ENCODE measurements at regions not wholly inside any gene's neighbourhood (a gene's known extent, or its start where the extent isn't known, plus 50 kb on each side); places are given as distances from the start of the nearest gene placed in this dataset.
"Not testable (repeated sequence)": the region's sequence is repeated elsewhere in the genome, so short reads cannot be mapped to it uniquely, and the experiment has no call there.

DNA sequence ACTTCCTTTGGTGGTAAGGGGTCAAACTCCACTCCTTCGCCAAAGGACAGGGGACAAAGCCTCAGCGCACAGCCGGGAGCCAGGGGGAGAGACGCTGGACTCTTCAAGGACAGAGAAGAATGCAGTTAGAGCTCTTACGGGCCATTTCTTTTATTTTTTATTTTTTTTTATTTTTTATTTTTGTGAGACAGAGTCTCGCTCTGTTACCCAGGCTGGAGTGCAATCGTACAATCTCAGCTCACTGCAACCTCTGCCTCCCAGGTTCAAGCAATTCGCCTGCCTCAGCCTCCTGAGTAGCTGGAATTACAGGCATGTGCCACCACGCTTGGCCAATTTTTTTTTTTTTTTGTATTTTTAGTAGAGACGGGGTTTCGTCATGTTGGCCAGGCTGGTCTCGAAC, 93.2 kb upstream of the RPH3AL start, which contains the start of gene RFLNB:
Gene RFLNB, minus strand, starts transcription at position 101 of the 400 bp plus-strand sequence.
- DNase-seq (ENCODE audit: low read depth in 1 of 2, low spot score in 1 of 2), result not testable (repeated sequence)

DNA sequence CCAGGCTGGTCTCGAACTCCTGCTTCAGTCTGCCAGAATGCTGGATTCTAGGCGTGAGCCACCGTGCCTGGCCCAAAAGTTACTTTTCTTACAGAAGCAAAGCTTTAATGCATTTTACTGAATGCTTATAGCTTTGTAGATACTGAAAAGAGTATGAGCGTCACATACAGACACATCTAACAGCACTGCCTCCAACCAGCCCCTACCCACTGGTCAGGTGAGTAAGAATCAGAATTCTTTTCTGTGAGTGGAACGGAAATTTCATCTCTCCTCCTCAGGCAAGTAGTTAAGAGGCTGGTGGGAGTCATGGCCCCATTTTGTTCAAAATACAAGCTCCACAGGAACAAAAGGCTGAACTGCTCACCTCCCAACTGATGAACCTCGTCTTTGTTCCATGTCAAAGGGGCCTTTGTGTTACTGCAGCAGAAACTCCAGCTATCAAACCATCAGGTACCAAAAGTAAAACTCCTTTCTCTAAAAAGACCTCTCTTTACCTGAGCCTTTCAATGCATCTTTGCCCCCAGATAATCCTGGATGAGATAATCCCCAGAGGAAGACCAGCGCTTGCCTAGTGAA, 92.4 kb upstream of the RPH3AL start:
- DNase-seq (ENCODE audit: low read depth in 1 of 2, low spot score in 1 of 2), result no peak

DNA sequence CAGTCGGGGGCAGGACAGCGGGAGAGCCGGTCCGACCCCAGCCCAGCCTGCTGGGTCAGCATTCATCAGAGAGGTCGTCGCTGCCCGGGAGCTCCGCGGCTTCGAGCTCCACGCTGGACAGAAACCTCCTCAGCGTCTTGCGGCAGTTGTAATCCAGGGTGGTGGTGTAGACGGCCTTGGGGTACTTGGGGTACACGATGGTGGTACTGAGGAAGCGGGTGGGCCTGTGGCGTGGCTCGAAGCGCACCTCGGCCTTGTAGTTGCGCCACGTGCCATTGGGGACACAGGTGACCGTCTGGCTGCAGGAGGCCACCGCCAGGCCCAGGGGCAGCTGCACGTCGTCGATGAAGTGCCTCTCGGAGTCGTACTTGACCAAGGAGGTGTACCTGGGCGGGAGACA, 90.5 kb upstream of the RPH3AL start:
- no peak for DNase-seq (ENCODE audit: low read depth in 1 of 2, low spot score in 1 of 2)

DNA sequence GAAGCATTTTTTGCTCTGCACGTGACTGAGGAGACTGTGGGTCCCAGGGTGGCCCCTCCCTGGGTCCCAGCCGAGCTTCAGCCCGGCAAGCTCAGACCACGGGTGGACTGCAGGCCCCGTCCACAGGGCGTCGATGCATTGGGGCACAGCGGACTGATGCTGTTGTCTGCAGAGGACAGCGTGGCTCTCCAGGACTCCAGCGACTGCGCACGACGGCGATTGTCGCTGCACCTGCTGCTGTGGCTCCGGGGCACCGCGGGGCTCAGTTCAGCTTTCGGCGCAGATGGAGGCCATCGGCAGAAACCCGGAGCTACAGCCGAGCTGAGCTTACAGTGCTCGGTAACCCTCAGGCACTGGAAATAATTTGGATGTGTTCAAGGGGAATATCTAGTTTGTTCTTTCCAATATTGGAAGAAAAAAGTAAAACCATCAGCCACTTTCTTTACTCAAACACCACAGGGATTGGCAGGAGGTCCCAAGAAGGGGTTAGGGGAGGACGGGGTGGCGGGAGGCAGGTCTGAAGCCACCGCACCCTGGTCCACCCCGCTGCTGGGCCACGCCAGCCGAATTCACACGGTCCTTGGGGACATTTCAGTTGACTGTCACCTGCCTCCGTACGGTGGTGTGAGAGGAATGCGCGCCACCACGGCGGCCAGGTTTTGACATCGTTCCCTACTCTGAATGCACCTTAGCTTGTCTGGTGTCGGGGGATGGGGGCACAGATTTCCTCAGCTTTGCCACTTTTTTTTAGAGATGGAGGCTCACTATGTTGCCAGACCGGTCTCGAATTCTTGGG, 88.7 kb upstream of the RPH3AL start:
- DNase-seq (ENCODE audit: low read depth in 1 of 2, low spot score in 1 of 2), result no peak

DNA sequence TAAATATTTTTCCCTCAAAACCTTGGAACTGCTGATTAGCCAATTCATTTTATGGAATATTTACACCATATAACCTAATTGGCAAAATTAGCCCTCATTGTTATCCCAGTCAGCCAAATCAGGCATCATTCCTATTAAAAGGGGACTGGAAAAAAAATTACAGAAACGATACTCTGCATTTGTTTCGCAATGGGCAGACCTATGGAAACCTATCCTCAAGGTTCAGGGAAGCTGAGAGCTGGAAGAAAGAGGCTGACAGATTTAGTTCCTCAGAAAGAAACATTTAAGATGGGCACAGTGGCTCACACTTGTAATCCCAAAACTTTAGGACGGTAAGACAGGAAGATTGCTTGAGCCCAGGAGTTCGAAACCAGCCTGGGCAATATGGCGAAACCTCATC, 85.6 kb upstream of the RPH3AL start:
- DNase-seq (ENCODE audit: low read depth in 1 of 2, low spot score in 1 of 2), result no peak

DNA sequence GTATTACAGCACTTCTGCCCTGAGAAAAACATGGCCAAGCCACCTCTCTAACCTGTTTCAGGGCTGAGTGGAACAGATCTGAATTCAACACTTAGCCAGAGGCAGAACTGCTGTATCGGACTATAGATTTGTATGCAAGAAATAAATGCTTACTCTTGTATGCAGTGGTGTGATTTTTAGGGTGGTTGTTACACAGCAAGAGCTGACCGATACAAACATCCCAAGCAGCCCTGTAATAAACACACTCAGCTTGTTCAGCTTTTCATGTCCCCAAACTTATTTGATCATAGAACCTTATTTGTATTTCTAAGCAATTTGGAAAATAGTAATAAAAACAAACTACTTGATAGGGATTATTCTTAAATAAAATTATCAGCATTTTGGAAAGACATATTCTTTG, 84.9 kb upstream of the RPH3AL start:
- no peak for DNase-seq (ENCODE audit: low read depth in 1 of 2, low spot score in 1 of 2)

DNA sequence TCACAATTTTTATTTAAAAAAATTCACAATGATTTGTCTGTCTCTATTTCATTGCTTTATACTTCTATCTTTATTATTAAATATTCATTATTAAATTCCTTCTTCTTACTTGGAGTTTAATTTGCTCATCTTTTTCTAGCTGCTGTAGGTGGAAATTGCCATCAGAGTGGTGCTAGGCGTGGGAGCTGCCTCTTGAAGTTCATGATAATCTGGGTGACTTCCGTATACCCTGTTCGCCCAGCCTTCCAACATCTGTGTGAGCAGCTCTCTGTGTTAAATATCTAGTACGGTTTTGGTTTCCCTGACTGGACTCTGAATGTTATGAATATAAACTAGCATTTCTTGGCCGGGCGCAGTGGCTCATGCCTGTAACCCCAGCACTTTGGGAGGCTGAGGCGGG, 84.0 kb upstream of the RPH3AL start:
- DNase-seq (ENCODE audit: low read depth in 1 of 2, low spot score in 1 of 2), result no peak

DNA sequence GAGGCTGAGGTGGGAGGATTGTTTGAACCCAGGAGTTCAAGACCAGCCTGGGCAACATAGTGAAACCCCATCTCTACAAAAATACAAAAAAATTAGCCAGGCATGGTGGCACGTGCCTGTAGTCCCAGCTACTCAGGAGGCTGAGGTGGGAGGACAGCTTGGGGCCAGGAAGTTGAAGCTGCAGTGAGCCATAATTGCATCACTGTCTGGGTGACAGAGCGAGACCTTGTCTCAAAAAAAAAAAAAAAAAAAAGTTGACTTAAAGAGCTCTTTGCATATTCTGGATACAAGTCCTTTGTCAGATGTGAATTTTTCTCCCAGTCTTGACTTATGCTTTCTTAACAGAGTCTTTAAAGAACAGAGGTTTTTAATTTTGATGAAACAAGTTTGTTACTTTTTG, 79.9 kb upstream of the RPH3AL start:
- not testable (repeated sequence) for DNase-seq (ENCODE audit: low read depth in 1 of 2, low spot score in 1 of 2)

DNA sequence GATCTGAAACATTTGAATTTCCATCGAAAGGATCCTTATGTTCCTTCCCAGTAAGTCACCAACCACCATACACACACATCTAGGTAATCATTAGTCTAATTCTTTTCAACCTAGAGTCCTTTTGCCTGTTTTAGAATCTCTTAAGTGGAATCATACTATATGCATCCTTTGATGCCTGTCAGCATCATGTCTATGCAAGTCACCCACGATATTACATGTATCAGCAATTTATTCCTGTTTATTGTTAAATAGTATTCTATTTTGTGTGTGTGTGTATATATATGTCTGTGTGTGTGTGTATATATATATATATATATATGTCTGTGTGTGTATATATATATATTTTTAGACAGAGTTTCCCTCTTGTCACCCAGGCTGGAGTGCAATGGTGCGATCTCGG, 78.9 kb upstream of the RPH3AL start:
- DNase-seq (ENCODE audit: low read depth in 1 of 2, low spot score in 1 of 2), result no peak

DNA sequence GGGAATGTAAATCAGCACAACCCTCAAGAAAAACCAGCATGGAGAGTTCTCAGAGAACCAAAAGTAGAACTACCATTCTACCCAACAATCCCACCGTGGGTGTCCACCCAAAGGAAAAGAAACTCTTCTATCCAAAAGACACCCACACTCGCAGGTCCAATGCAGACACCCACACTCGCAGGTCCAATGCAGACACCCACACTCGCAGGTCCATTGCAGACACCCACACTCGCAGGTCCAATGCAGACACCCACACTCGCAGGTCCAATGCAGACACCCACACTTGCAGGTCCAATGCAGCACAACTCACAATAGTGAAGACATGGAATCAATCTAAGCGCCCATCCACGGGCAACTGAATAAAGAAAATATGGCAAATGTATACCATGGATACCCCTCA, 77.0 kb upstream of the RPH3AL start:
- no peak for DNase-seq (ENCODE audit: low read depth in 1 of 2, low spot score in 1 of 2)

DNA sequence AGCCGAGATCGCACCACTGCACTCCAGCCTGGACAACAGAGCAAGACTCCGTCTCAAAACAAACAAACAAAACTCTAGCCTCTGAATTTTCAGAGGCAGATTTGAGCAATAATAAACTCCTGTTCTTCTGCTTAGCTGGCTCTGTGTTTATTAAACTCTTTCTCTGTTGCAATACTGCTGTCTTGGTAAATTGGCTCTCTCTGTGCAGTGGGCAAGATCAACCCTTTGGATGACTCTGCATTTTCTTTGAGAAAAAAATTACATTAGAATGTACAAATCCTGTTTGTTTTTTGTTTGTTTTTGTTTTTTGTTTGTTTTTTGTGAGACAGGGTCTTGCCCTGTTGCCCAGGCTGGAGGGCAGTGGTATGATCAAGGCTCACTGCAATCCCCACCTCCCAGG, 75.8 kb upstream of the RPH3AL start:
- DNase-seq (ENCODE audit: low read depth in 1 of 2, low spot score in 1 of 2), result no peak

DNA sequence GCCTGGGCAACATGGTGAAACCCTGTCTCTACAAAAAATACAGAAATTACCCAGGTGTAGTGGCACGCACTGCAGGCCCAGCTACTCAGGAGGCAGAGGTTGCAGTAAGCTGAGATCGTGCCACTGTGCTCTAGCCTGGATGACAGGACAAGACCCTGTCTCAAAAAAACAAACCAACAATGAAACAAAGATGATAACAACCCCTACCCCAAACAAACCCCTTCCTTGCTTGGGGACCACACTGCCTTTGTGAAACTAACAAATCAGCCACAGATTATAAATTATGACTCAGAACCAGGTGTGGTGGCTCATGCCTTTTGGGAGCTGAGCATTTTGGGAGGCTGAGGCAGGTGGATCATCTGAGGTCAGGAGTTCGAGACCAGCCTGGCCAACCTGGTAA, 75.3 kb upstream of the RPH3AL start:
- DNase-seq (ENCODE audit: low read depth in 1 of 2, low spot score in 1 of 2), result no peak

DNA sequence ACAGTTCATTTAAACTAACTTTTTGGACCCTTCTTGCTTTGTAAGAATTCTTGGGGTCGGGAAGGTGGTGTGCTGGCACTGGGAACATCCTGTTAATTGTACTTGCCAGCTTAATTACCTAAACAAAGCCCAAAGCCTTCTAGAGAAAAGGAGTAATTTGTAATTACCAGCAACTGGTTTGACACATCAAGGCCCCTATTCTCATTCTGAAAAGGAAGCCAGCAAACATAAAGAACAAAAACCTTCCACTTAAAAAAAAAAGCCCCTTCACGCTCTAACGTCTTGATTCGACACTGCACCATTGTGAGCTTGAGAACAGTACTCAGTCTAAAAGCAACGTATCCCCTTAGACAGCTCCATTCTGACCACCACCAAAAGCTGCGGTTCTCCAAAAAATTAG, 74.7 kb upstream of the RPH3AL start:
- no peak for DNase-seq (ENCODE audit: low read depth in 1 of 2, low spot score in 1 of 2)

DNA sequence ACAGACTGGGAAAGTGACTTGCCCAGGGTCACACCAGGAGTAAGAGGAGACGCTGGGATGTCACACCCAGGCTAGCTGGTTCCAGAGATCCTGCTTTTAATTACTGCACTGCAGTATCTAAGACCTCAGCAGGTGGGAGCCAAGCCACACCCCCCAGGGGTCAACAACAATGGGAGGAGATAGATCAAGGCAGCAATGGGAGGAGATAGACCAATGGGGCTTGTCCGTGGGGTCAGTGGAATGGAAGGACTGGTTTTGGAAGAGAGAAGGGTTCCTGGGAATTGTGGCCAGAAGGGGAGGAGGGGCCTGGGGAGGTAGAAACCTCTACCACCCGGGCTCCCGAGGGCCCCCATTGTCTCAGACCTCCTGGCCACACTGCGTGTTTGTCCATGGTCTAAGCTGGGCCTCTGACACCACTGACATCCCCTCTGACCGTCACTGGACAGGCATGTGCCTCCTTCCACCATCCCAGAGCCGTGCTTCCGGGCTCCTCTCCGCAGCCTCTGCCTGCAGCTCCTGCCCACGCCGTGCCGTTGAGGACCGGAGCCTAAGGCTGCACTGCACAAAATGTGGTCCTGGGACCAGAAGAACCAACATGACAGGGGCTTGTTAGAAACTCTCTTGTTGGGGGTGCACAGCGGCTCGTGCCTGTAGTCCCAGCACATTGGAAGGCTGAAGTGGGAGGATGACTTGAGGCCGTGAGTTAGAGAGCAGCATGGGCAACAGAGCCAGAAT, 69.8 kb upstream of the RPH3AL start:
- DNase-seq (ENCODE audit: low read depth in 1 of 2, low spot score in 1 of 2), result no peak

DNA sequence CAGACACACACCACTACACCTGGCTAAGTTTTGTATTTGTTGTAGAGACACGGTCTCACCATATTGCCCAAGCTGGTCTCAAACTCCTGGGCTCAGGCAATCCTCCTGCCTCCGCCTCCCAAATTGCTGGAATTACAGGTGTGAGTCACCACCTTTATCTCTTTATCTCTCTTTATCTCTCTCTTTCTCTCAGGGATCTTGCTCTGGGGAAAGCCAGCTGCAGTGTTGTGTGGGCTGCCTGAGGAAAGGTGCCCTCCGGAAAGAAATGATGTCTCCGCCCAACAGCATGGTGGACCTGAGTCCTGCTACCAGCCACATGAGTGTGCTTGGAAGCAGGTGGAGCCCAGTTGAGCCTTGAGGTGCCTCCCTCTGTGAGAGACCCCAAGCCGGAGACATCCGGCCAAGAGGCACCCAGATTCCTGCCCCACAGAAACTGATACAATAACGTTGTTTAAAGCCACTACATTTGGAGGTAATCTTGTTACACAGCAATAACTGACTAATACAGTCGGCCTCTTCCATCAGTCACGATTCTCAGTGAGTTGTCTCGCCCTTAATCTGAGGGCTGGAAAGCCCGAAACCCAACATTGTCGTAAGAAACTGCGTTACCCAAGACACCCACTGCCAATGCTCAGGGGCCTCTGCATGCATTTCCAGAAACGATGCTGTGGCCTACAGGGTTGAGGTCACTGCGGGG, 68.0 kb upstream of the RPH3AL start:
- no peak for DNase-seq (ENCODE audit: low read depth in 1 of 2, low spot score in 1 of 2)

DNA sequence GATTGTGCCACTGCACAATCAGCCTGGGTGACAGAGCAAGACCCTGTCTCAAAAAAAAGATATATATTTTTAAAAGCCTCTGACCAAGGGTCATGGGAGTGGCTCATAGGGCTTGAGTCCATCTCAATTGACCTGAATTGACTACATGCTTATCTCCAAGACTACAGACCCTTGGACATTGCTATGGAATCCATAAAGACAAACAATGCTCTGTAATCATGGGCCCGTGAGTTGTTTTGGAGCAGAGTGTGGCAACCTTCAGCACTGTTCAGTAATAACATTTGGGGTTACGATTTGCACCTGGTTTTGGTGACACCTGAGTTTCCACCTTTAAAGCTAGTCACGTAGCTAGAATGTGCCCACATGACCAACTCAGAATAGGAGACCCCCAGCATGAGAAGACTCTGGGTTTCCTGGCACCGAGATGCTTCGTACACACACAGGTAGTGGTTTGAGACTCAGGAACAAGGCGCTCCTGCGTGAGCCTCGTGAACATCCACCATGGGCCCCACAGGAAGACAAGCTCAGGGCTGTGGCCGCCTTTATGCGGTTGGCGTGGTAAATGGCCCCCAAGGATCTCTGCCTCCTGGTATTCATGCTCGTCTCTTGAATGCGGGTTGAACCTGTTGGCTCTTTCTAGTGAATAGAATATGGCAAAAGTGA, 66.6 kb upstream of the RPH3AL start:
- DNase-seq (ENCODE audit: low read depth in 1 of 2, low spot score in 1 of 2), result no peak

DNA sequence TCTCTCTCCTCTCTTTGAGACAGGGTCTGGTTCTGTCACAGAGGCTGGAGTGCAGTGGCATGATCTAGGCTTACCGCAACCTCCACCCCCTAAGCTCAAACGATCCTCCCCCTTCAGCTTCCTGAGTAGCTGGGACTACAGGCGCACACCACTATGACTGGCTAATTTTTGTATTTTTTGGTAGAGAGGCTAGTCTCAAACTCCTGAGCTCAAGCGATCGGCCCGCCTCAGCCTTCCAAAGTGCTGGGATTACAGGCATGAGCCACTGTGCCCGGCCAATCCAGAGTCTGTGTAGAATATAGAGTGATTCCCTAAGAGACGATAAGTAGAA, 65.8 kb upstream of the RPH3AL start:
- DNase-seq (ENCODE audit: low read depth in 1 of 2, low spot score in 1 of 2), result no peak

DNA sequence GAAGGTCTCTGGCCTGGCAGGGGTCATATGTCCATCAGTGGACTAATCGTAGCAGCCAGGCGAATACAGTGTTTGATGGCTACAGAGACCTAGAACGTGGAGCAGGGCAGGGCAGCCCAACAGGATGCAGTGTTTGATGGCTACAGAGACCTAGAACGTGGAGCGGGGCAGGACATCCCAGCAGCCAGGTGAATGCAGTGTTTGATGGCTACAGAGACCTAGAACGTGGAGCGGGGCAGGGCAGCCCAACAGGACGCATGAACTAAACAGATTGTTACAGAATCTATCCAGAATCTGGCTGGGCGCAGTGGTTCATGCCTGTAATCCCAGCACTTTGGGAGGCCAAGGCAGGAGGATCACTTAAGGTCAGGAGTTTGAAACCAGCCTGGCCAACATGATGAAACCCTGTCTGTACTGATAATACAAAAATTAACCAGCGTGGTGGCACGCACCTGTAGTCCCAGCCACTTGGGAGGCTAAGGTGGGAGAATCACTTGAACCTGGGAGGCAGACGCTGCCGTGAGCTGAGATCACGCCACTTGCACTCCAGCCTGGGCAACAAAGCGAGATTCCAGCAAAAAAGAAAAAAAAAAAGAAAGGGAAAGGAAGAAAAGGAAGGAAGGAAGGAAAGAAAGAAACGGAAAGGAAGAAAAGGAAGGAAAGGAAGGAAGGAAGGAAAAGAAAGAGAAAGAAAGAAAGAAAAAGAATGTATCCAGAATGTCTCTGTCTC, 65.2 kb upstream of the RPH3AL start:
- DNase-seq (ENCODE audit: low read depth in 1 of 2, low spot score in 1 of 2), result no peak

DNA sequence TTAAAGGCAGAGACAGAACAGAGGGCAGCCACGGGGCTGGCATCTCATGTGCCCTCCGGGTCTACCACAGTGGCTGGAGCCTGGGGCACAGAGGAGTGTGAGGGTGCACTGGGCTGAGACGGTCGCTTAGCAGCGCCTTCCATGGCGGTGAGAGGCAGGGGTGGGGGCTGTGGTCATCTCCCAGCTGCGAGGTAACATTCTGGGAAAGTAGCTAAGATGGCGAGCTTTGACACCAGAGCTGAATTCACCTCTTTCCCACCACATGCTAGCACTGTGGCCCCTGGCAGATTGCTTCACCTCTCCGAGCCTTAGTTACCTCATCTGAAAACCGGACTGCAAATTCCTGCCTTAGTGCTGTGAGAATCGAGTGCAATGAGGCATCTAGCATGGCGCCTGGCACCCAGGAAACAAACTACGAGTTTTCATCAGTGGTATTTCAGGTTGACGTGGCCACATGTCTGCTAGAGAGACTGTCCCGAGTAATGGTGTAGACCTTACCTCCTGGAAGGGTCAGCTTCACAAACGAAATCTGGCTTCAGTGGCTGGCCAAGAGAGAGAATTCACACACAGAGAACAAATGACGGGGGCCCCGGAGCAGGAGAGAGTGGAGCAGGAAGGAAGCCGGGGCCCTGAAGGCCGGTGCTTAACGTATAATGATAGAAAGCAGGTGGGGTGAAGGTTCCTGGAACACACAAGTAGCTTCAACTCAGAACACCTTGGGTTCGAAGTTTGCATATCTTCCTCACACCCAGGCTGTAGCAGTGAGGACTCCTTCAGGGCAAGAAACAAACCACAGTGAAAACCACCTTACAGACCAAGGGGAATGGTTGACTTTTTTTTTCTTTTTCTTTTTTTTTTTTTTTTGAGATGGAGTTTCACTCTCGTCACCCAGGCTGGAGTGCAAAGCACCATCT, 63.9 kb upstream of the RPH3AL start:
- DNase-seq (ENCODE audit: low read depth in 1 of 2, low spot score in 1 of 2), result no peak
